Trophoblast cell (in vitro differentiated cells and primary cell): ENCODE measurements at regions not wholly inside any gene's neighbourhood (a gene's known extent, or its start where the extent isn't known, plus 50 kb on each side); places are given as distances from the start of the nearest gene placed in this dataset.

ENCODE experiments used
- DNase-seq, 2 donors: peaks; one replicate each; pipeline ENCODE4 v3.0.0-alpha.2; 2016
- H2AFZ ChIP-seq: 2 replicates; pipeline ENCODE4 v1.6.1; 2013; ENCODE audit warnings: low read length, moderate library complexity, mild to moderate bottlenecking; ENCODE audit not compliant: insufficient read depth, poor library complexity
- H2AK5ac ChIP-seq: 2 replicates; pipeline ENCODE4 v1.6.1; 2013; ENCODE audit warnings: mild to moderate bottlenecking, low read length
- H2BK120ac ChIP-seq: 2 replicates; pipeline ENCODE4 v1.6.1; 2013; ENCODE audit warnings: low read length, mild to moderate bottlenecking, moderate library complexity; ENCODE audit not compliant: insufficient read depth, poor library complexity
- H2BK12ac ChIP-seq: 2 replicates; pipeline ENCODE4 v1.6.1; 2013; ENCODE audit warnings: mild to moderate bottlenecking, low read length, moderate library complexity
- H2BK5ac ChIP-seq: 2 replicates; pipeline ENCODE4 v1.6.1; 2013; ENCODE audit warnings: low read length, low read depth, moderate library complexity, mild to moderate bottlenecking; ENCODE audit not compliant: poor library complexity
- H3K14ac ChIP-seq: 2 replicates; pipeline ENCODE4 v1.6.1; 2013; ENCODE audit warnings: mild to moderate bottlenecking, low read length
- H3K18ac ChIP-seq: 2 replicates; pipeline ENCODE4 v1.6.1; 2013; ENCODE audit warnings: mild to moderate bottlenecking, low read length
- H3K23ac ChIP-seq: 2 replicates; pipeline ENCODE4 v1.6.1; 2013; ENCODE audit warnings: low read length
- H3K27ac ChIP-seq: 2 replicates; pipeline ENCODE4 v1.5.1; 2013; ENCODE audit warnings: low read depth, mild to moderate bottlenecking, inconsistent platforms, low read length, moderate library complexity
- H3K27me3 ChIP-seq: 2 replicates; pipeline ENCODE4 v1.6.1; 2013; ENCODE audit warnings: inconsistent platforms, mild to moderate bottlenecking, low read length, moderate library complexity; ENCODE audit not compliant: insufficient read depth
- H3K36me3 ChIP-seq, 2 experiments: 1 replicate in 1 of 2; 2 replicates in 1 of 2; pipeline ENCODE4 v1.6.1; 2013; ENCODE audit warnings: low read length in 2 of 2, mild to moderate bottlenecking in 2 of 2, moderate library complexity in 1 of 2; ENCODE audit not compliant: insufficient read depth in 2 of 2, control insufficient read depth in 1 of 2
- H3K4ac ChIP-seq: 2 replicates; pipeline ENCODE4 v1.6.1; 2013; ENCODE audit warnings: low read depth, mild to moderate bottlenecking, low read length, moderate library complexity
- H3K4me1 ChIP-seq, 2 experiments: 1 replicate in 1 of 2; 2 replicates in 1 of 2; pipeline ENCODE4 v1.6.1; 2013; ENCODE audit warnings: low read length in 2 of 2, mild to moderate bottlenecking in 2 of 2, moderate library complexity in 1 of 2; ENCODE audit not compliant: insufficient read depth in 2 of 2, control insufficient read depth in 1 of 2
- H3K4me2 ChIP-seq: 2 replicates; pipeline ENCODE4 v1.6.1; 2013; ENCODE audit warnings: inconsistent platforms, mild to moderate bottlenecking, low read length, moderate library complexity
- H3K4me3 ChIP-seq: 2 replicates; pipeline ENCODE4 v1.5.1; 2013; ENCODE audit warnings: mild to moderate bottlenecking, low read depth, low read length, inconsistent platforms
- H3K79me1 ChIP-seq: one replicate; pipeline ENCODE4 v1.6.1; 2013; ENCODE audit warnings: low read length
- H3K79me2 ChIP-seq: 2 replicates; pipeline ENCODE4 v1.6.1; 2013; ENCODE audit warnings: low read length, mild to moderate bottlenecking; ENCODE audit not compliant: control insufficient read depth, insufficient read depth, poor library complexity
- H3K9ac ChIP-seq: 2 replicates; pipeline ENCODE4 v1.6.1; 2013; ENCODE audit warnings: mild to moderate bottlenecking, low read length
- H3K9me3 ChIP-seq: 2 replicates; pipeline ENCODE4 v1.6.1; 2013; ENCODE audit warnings: low read depth, mild to moderate bottlenecking, control low read depth, inconsistent platforms, low read length; ENCODE audit not compliant: insufficient read depth
- H4K12ac ChIP-seq: 2 replicates; pipeline ENCODE4 v1.6.1; 2013; ENCODE audit warnings: low read depth, mild to moderate bottlenecking, low read length, moderate library complexity
- H4K8ac ChIP-seq: 2 replicates; pipeline ENCODE4 v1.6.1; 2013; ENCODE audit warnings: low read depth, mild to moderate bottlenecking, low read length, moderate library complexity
- H4K91ac ChIP-seq: one replicate; pipeline ENCODE4 v1.6.1; 2013; ENCODE audit warnings: low read depth, mild to moderate bottlenecking, low read length, moderate library complexity
- WGBS: extraction: QIAGEN DNeasy Blood & Tissue Kit; methylation state at CpG from one replicate; pipeline ENCODE4 v1.1.7; 2013; ENCODE audit warnings: missing lambda C conversion rate; ENCODE audit not compliant: insufficient read length, insufficient coverage; ENCODE audit errors: extremely low coverage; 5-methylcytosine and 5-hydroxymethylcytosine counted together

DNA sequence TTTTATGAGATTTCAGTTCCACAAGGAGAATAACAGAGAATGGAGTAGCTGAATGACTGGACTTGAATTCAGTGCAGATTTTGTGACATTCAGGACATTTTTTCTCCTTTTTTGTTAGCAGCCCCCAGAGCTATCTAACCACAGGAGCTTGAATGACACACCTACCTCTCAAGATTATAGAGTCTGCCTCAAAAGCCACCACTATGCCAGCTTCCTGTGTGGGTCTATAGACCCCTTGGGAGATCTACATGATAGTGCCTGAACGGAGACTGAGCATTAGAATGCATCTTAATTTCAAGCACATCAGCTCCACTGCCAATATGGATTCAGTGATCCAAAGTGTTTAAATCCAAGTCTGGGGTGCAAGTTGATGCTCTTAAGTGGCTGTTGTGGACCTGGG, 74.4 kb upstream of the ZNF648 start:
- no peak for DNase-seq
- Histone ChIP-seq H2BK120ac (no peak overlapping the region), H3K27me3 (no peaks in the 10 kb centered on the region), H3K27ac (no peak overlapping the region), H3K9me3 (no peaks in the 10 kb centered on the region), H3K4me1 (no peaks in the 10 kb centered on the region), H3K4ac (no peak overlapping the region), H3K4me3 (no peak overlapping the region), H3K4me2 (no peak overlapping the region), H4K12ac (no peak overlapping the region), H3K79me1 (no peaks in the 10 kb centered on the region), H2AK5ac (no peak overlapping the region), H3K9ac (no peak overlapping the region), H2BK12ac (no peak overlapping the region), H3K23ac (no peak overlapping the region), H3K14ac (no peak overlapping the region), H2BK5ac (no peak overlapping the region), H4K91ac (no peak overlapping the region), H3K18ac (no peak overlapping the region), H4K8ac (no peak overlapping the region), H2AFZ (no peak overlapping the region), H3K79me2 (no peaks in the 10 kb centered on the region), H3K36me3 (no peaks in the 10 kb centered on the region)
- no CpG with 5 or more reads among the region's 1 CpG for WGBS

DNA sequence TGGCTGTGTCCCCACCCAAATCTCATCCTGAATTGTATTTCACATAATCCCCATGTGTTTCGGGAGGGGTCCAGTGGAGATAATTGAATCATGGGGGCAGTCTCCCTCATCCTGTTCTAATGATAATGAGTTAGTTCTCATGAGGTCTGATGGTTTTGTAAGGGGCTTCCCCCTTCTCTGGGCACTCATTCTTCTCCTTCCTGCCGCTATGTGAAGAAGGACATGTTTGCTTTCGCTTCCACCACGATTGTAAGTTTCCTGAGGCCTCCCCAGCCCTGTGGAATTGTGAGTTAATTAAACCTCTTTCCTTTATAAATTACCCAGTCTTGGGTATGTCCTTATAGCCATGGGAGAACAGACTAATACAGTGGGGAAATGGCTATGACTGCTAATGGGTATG, 72.7 kb upstream of the ZNF648 start:
- Histone ChIP-seq H3K4ac (no peak overlapping the region), H3K23ac (no peak overlapping the region), H4K91ac (no peak overlapping the region), H3K27me3 (no peaks in the 10 kb centered on the region), H2BK120ac (no peak overlapping the region), H3K18ac (no peak overlapping the region), H2BK5ac (no peak overlapping the region), H2AK5ac (no peak overlapping the region), H3K4me2 (no peak overlapping the region), H3K9ac (no peak overlapping the region), H4K8ac (no peak overlapping the region), H3K4me1 (no peaks in the 10 kb centered on the region), H3K36me3 (no peaks in the 10 kb centered on the region), H4K12ac (no peak overlapping the region), H3K27ac (no peak overlapping the region), H2AFZ (no peak overlapping the region), H3K79me1 (no peaks in the 10 kb centered on the region), H3K79me2 (no peaks in the 10 kb centered on the region), H2BK12ac (no peak overlapping the region), H3K9me3 (no peaks in the 10 kb centered on the region), H3K14ac (no peak overlapping the region), H3K4me3 (no peak overlapping the region)
- WGBS, result no CpG with 5 or more reads among the region's 4 CpGs
- DNase-seq, result no peak

GRCh38 chr1:182133181-182133580, 71.7 kb upstream of the ZNF648 start:
- peak; percentile 83 to 84 for DNase-seq
- Histone ChIP-seq H3K18ac (no peak overlapping the region), H2AK5ac (no peak overlapping the region), H3K14ac (no peak overlapping the region), H4K91ac (no peak overlapping the region), H2BK5ac (no peak overlapping the region), H2BK12ac (no peak overlapping the region), H3K4me2 (no peak overlapping the region), H3K4me3 (no peak overlapping the region), H3K9ac (no peak overlapping the region), H3K79me2 (no peaks in the 10 kb centered on the region), H4K8ac (no peak overlapping the region), H4K12ac (no peak overlapping the region), H3K36me3 (no peaks in the 10 kb centered on the region), H3K23ac (no peak overlapping the region), H3K4me1 (no peaks in the 10 kb centered on the region), H2AFZ (no peak overlapping the region), H3K4ac (no peak overlapping the region), H3K9me3 (no peaks in the 10 kb centered on the region), H2BK120ac (no peak overlapping the region), H3K27me3 (no peaks in the 10 kb centered on the region), H3K27ac (no peak overlapping the region), H3K79me1 (no peaks in the 10 kb centered on the region)
- no CpG with 5 or more reads among the region's 7 CpGs for WGBS

DNA sequence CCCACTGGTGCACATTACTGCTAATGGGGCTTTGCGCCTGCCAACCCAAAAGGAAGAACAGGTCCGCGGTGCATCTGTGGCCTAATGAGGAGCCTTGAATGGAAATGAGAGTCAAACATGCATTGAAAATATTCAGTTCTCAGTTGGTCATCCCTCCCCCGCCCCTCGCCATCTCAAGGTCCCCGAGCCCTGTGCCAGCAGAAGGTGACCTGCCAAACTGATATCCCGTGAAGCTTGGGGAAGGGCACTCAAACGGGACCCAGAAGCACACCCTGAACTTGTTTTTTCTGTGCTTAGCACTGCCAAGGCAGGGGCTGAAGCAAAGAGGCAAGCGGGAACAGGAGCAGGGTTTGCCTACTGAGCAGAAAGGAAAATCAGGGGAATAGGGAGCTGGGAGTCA, 67.9 kb upstream of the ZNF648 start:
- Histone ChIP-seq H3K9me3 (no peaks in the 10 kb centered on the region), H3K36me3 (no peaks in the 10 kb centered on the region), H2BK12ac (no peak overlapping the region), H3K27me3 (no peaks in the 10 kb centered on the region), H3K18ac (no peak overlapping the region), H3K4me2 (no peak overlapping the region), H3K27ac (no peak overlapping the region), H4K8ac (no peak overlapping the region), H3K4me3 (no peak overlapping the region), H3K4me1 (no peaks in the 10 kb centered on the region), H2AK5ac (no peak overlapping the region), H2BK5ac (no peak overlapping the region), H3K14ac (no peak overlapping the region), H2AFZ (no peak overlapping the region), H2BK120ac (no peak overlapping the region), H3K79me1 (no peaks in the 10 kb centered on the region), H3K4ac (no peak overlapping the region), H4K12ac (no peak overlapping the region), H3K23ac (no peak overlapping the region), H3K9ac (no peak overlapping the region), H3K79me2 (no peaks in the 10 kb centered on the region), H4K91ac (no peak overlapping the region)
- DNase-seq, result no peak
- no CpG with 5 or more reads among the region's 9 CpGs for WGBS
